CD14-positive monocyte (primary cell): ENCODE measurements at regions not wholly inside any gene's neighbourhood (a gene's known extent, or its start where the extent isn't known, plus 50 kb on each side); places are given as distances from the start of the nearest gene placed in this dataset.

Experiments used
- DNase-seq, 3 donors: peaks; one replicate each; pipeline ENCODE4 v3.0.0-alpha.2; 2011 to 2022
- H2AFZ ChIP-seq: 2 replicates; pipeline ENCODE4 v1.6.0; 2012; ENCODE audit warnings: mild to moderate bottlenecking, low read depth, low read length, inconsistent platforms; ENCODE audit not compliant: insufficient read depth, poor library complexity, severe bottlenecking
- H3K27ac ChIP-seq, 2 donors: 1 replicate in 1 of 2; 2 replicates in 1 of 2; pipeline ENCODE4 v1.5.1; 2012 to 2013; ENCODE audit warnings: low read length in 2 of 2, control low read depth in 1 of 2, inconsistent platforms in 1 of 2, low read depth in 1 of 2, mild to moderate bottlenecking in 1 of 2
- H3K27me3 ChIP-seq, 2 donors: one replicate each; pipeline versions ENCODE4 v1.6.0 to v1.6.1; 2011 to 2013; ENCODE audit warnings: low read length in 2 of 2; ENCODE audit not compliant: control insufficient read depth in 2 of 2, insufficient read depth in 2 of 2
- H3K36me3 ChIP-seq, 2 donors: replicated peaks in 1 of 2; 1 replicate in 1 of 2; 2 replicates in 1 of 2; pipeline versions ENCODE4 v1.5.1 to v1.6.1; 2012 to 2013; ENCODE audit warnings: low read length in 2 of 2, control low read depth in 1 of 2, inconsistent platforms in 1 of 2, mild to moderate bottlenecking in 1 of 2; ENCODE audit not compliant: insufficient read depth in 2 of 2, control insufficient read depth in 1 of 2
- H3K4me1 ChIP-seq, 2 donors: 1 replicate in 1 of 2; 2 replicates in 1 of 2; pipeline versions ENCODE4 v1.5.1 to v1.6.1; 2012 to 2013; ENCODE audit warnings: low read length in 2 of 2, control low read depth in 1 of 2, inconsistent platforms in 1 of 2, mild to moderate bottlenecking in 1 of 2, moderate library complexity in 1 of 2; ENCODE audit not compliant: insufficient read depth in 2 of 2, control insufficient read depth in 1 of 2
- H3K4me2 ChIP-seq: replicated peaks from 2 replicates; pipeline ENCODE3; 2012; ENCODE audit warnings: low read length, moderate library complexity, mild to moderate bottlenecking; ENCODE audit not compliant: poor library complexity, severe bottlenecking; ENCODE audit errors: extremely low read depth
- H3K4me3 ChIP-seq, 3 experiments: fragments of 200-600 bp in 1 of 3; sonication (generic) in 1 of 3; replicated peaks in 1 of 3; 1 replicate in 2 of 3; 2 replicates in 1 of 3; pipeline ENCODE4 v1.5.1; 2011 to 2013; ENCODE audit warnings: low read length in 3 of 3, mild to moderate bottlenecking in 3 of 3, control low read depth in 2 of 3, low read depth in 2 of 3, inconsistent platforms in 1 of 3, moderate library complexity in 1 of 3
- H3K79me2 ChIP-seq: 2 replicates; pipeline ENCODE4 v1.6.0; 2012; ENCODE audit warnings: mild to moderate bottlenecking, control low read depth, inconsistent platforms, low read length, moderate library complexity; ENCODE audit not compliant: insufficient read depth
- H3K9ac ChIP-seq: 2 replicates; pipeline ENCODE4 v1.6.0; 2017; ENCODE audit warnings: low read length, mild to moderate bottlenecking; ENCODE audit not compliant: insufficient read depth, poor library complexity, severe bottlenecking
- H3K9me3 ChIP-seq, 2 donors: replicated peaks in 1 of 2; 1 replicate in 1 of 2; 2 replicates in 1 of 2; pipeline versions ENCODE4 v1.5.1 to v1.6.1; 2012 to 2013; ENCODE audit warnings: low read length in 2 of 2, control low read depth in 1 of 2; ENCODE audit not compliant: control insufficient read depth in 1 of 2, insufficient read depth in 1 of 2
- H4K20me1 ChIP-seq: 2 replicates; pipeline ENCODE4 v1.6.0; 2012; ENCODE audit warnings: mild to moderate bottlenecking, low read length, control low read depth, moderate library complexity; ENCODE audit not compliant: insufficient read depth
- H3K27ac Mint-ChIP-seq, 7 donors: one replicate each; pipeline ENCODE4 v1.8.0; 2020; ENCODE audit warnings: mild to moderate bottlenecking in 7 of 7, mixed read lengths in 7 of 7, moderate library complexity in 6 of 7, inconsistent platforms in 2 of 7
- H3K27me3 Mint-ChIP-seq, 3 donors: one replicate each; pipeline ENCODE4 v1.8.0; 2021 to 2022; ENCODE audit warnings: low read depth in 3 of 3, mild to moderate bottlenecking in 3 of 3, mixed read lengths in 3 of 3, moderate library complexity in 3 of 3, inconsistent platforms in 1 of 3
- H3K36me3 Mint-ChIP-seq, 2 donors: one replicate each; pipeline ENCODE4 v1.8.0; 2020; ENCODE audit warnings: mixed read lengths in 2 of 2, inconsistent platforms in 1 of 2, mild to moderate bottlenecking in 1 of 2
- H3K4me1 Mint-ChIP-seq: one replicate; pipeline ENCODE4 v1.8.0; 2020; ENCODE audit warnings: mild to moderate bottlenecking, mixed read lengths
- H3K4me3 Mint-ChIP-seq, 2 donors: one replicate each; pipeline ENCODE4 v1.8.0; 2020; ENCODE audit warnings: mild to moderate bottlenecking in 2 of 2, mixed read lengths in 2 of 2, moderate library complexity in 1 of 2
- H3K9me3 Mint-ChIP-seq, 7 donors: one replicate each; pipeline ENCODE4 v1.8.0; 2020 to 2022; ENCODE audit warnings: mixed read lengths in 7 of 7, mild to moderate bottlenecking in 6 of 7, moderate library complexity in 6 of 7, inconsistent platforms in 2 of 7
- intact Hi-C, 2 donors: fragments of 100-400 bp; cut with micrococcal nuclease; formaldehyde crosslinking; loops; one replicate each; pipeline versions ENCODE4 v1.15.0 to v1.15.1; 2023
- TF ChIP-seq, protein P1 (sequence below): fragments of 200-600 bp; IDR thresholded peaks from one replicate; pipeline ENCODE4 v1.8.0; 2022; ENCODE audit warnings: antibody characterized with exemption, mild to moderate bottlenecking

DNA sequence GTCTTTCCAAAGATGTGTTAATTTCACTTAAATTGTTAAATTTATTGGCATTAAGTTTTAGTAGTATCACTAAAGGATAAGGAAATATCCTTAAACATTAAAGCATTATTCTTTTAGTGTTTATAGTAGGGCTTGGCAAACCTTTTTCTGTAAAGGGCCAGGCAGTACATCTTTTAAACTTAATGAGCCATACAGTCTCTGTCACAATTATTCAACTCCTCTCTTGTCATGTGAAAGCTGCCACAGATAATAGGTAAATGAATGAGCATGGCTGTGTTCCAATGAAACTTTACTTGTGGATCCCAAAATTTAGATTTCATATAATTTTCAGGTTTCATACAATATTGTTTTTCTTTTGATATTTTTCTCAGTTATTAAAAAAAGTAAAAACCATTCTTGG, 268.2 kb upstream of the C11orf87 start:
- Histone ChIP-seq H4K20me1 (no peaks in the 10 kb centered on the region), H3K4me2 (no peak overlapping the region), H3K9ac (no peak overlapping the region), H2AFZ (no peak overlapping the region), H3K4me1 (no peaks in the 10 kb centered on the region), H3K4me3 (no peak overlapping the region), H3K36me3 (no peaks in the 10 kb centered on the region), H3K27me3 (no peaks in the 10 kb centered on the region), H3K9me3 (no peaks in the 10 kb centered on the region), H3K27ac (no peak overlapping the region), H3K79me2 (no peaks in the 10 kb centered on the region)
- H3K4me1 Mint-ChIP-seq = no peaks in the 10 kb centered on the region
- no peaks in the 10 kb centered on the region for H3K36me3 Mint-ChIP-seq
- H3K27me3 Mint-ChIP-seq = no peaks in the 10 kb centered on the region
- H3K27ac Mint-ChIP-seq = no peak overlapping the region
- no peak overlapping the region for H3K4me3 Mint-ChIP-seq
- no peak for DNase-seq
- peaks cover 0 to 7% (median 4%) of the 10 kb centered on the region in 7 donors for H3K9me3 Mint-ChIP-seq
- TF ChIP-seq, protein P1, sequence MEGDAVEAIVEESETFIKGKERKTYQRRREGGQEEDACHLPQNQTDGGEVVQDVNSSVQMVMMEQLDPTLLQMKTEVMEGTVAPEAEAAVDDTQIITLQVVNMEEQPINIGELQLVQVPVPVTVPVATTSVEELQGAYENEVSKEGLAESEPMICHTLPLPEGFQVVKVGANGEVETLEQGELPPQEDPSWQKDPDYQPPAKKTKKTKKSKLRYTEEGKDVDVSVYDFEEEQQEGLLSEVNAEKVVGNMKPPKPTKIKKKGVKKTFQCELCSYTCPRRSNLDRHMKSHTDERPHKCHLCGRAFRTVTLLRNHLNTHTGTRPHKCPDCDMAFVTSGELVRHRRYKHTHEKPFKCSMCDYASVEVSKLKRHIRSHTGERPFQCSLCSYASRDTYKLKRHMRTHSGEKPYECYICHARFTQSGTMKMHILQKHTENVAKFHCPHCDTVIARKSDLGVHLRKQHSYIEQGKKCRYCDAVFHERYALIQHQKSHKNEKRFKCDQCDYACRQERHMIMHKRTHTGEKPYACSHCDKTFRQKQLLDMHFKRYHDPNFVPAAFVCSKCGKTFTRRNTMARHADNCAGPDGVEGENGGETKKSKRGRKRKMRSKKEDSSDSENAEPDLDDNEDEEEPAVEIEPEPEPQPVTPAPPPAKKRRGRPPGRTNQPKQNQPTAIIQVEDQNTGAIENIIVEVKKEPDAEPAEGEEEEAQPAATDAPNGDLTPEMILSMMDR = no peak
- intact Hi-C loops = no loop called here

DNA sequence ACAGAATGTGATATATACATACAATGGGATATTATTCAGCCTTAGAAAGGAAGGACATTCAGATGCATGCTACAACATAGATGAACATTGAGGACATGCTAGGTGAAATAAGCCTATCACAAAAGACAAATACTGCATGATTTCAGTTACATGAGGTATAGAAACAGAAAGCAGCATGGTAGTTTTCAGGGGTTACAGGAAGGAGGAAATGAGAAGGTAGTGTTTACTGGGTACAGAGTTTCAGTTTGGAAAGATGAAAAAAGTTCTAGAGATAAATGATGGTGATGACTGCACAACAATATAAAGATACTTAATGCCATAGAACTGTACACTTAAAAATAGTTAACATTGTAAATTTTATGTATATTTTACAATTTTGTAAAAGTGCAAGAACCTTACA, 266.7 kb upstream of the C11orf87 start:
- Histone ChIP-seq H3K36me3 (no peaks in the 10 kb centered on the region), H3K79me2 (no peaks in the 10 kb centered on the region), H3K4me1 (no peaks in the 10 kb centered on the region), H2AFZ (no peak overlapping the region), H3K9me3 (peaks cover 0 to 7% of the 10 kb centered on the region in 2 donors), H3K27me3 (no peaks in the 10 kb centered on the region), H3K4me3 (no peak overlapping the region), H3K27ac (no peak overlapping the region), H3K9ac (no peak overlapping the region), H4K20me1 (no peaks in the 10 kb centered on the region), H3K4me2 (no peak overlapping the region)
- H3K27me3 Mint-ChIP-seq = no peaks in the 10 kb centered on the region
- H3K9me3 Mint-ChIP-seq = peaks cover 3 to 15% (median 9%) of the 10 kb centered on the region in 7 donors
- TF ChIP-seq, protein P1 = no peak
- intact Hi-C loops = no loop called here
- DNase-seq = no peak
- H3K4me3 Mint-ChIP-seq = no peak overlapping the region
- H3K4me1 Mint-ChIP-seq = no peaks in the 10 kb centered on the region
- H3K36me3 Mint-ChIP-seq = no peaks in the 10 kb centered on the region
- no peak overlapping the region for H3K27ac Mint-ChIP-seq
